PC-9 (cell line): ENCODE measurements at regions not wholly inside any gene's neighbourhood (a gene's known extent, or its start where the extent isn't known, plus 50 kb on each side); places are given as distances from the start of the nearest gene placed in this dataset.

ENCODE experiments used
- CTCF ChIP-seq: fragments of 200-600 bp; sonication (generic); conservative IDR thresholded peaks from 2 replicates; pipeline ENCODE4 v1.6.1; 2017; ENCODE audit warnings: mixed run types, antibody characterized with exemption, mild to moderate bottlenecking, moderate library complexity
- EZH2 ChIP-seq: fragments of 200-600 bp; sonication (generic); IDR thresholded peaks from 2 replicates; pipeline ENCODE4 v1.8.0; 2017; ENCODE audit warnings: antibody characterized with exemption, low read depth

GRCh38 chr7:131016230-131016629 lies 282.2 kb upstream of the KLF14 start:
- no peak for TF ChIP-seq CTCF
- no peak for TF ChIP-seq EZH2
